ENCODE measurements at regions not wholly inside any gene's neighbourhood (a gene's known extent, or its start where the extent isn't known, plus 50 kb on each side); places are given as distances from the start of the nearest gene placed in this dataset.

GRCh38 chr10:56633876-56634452 is 272.9 kb upstream of the ZWINT start:
- no peak for DNase-seq

GRCh38 chr10:56632537-56632936 is 271.5 kb upstream of the ZWINT start:
- no peak for DNase-seq

- no peak for DNase-seq
These were observed 263.0 kb upstream of the ZWINT start for GRCh38 chr10:56624082-56624481.

- no peak for DNase-seq
These were observed 262.0 kb upstream of the ZWINT start for GRCh38 chr10:56623064-56623463.

GRCh38 chr10:56622335-56622973 is 261.4 kb upstream of the ZWINT start:
- DNase-seq, result no peak

- no peak for DNase-seq
These were observed 245.1 kb upstream of the ZWINT start for GRCh38 chr10:56606202-56606601.

- no peak for DNase-seq
These were observed 244.0 kb upstream of the ZWINT start for GRCh38 chr10:56605051-56605450.

- DNase-seq, result no peak
These were observed 243.6 kb upstream of the ZWINT start for GRCh38 chr10:56604624-56605023.

GRCh38 chr10:56599201-56599600 is 238.1 kb upstream of the ZWINT start:
- no peak for DNase-seq

- no peak for DNase-seq
These were observed 235.2 kb upstream of the ZWINT start for GRCh38 chr10:56596257-56596656.

- no peak for DNase-seq
These were observed 232.1 kb upstream of the ZWINT start for GRCh38 chr10:56593120-56593519.

GRCh38 chr10:56586461-56586891 is 225.4 kb upstream of the ZWINT start:
- no peak for DNase-seq

GRCh38 chr10:56585447-56586171 is 224.6 kb upstream of the ZWINT start:
- DNase-seq, result no peak

GRCh38 chr10:56583316-56583715 is 222.3 kb upstream of the ZWINT start:
- DNase-seq, result no peak

GRCh38 chr10:56567580-56567979 is 206.5 kb upstream of the ZWINT start:
- DNase-seq, result no peak

GRCh38 chr10:56561336-56561735 is 200.3 kb upstream of the ZWINT start:
- DNase-seq, result no peak

GRCh38 chr10:56551037-56551436 is 190.0 kb upstream of the ZWINT start:
- no peak for DNase-seq

- no peak for DNase-seq
These were observed 186.1 kb upstream of the ZWINT start for GRCh38 chr10:56547163-56547562.

GRCh38 chr10:56537984-56538383 is 176.9 kb upstream of the ZWINT start:
- no peak for DNase-seq

- no peak for DNase-seq
These were observed 161.1 kb upstream of the ZWINT start for GRCh38 chr10:56522166-56522565.

GRCh38 chr10:56508562-56508961 is 147.5 kb upstream of the ZWINT start:
- no peak for DNase-seq

- DNase-seq, result no peak
These were observed 146.0 kb upstream of the ZWINT start for GRCh38 chr10:56507033-56507432.

GRCh38 chr10:56505555-56505954 is 144.5 kb upstream of the ZWINT start:
- no peak for DNase-seq
